GM12878 (cell line): ENCODE measurements at regions not wholly inside any gene's neighbourhood (a gene's known extent, or its start where the extent isn't known, plus 50 kb on each side); places are given as distances from the start of the nearest gene placed in this dataset.

Experiments
- ATAC-seq: fragments of 200-7000 bp; cut with Tn5 transposase; 3 replicates; pipeline ENCODE4 v1.9.1; 2020; ENCODE audit warnings: mild to moderate bottlenecking, moderate library complexity
- BruUV-seq: library from RNA; stranded (reverse); fragments of 400-500 nt; replicated peaks from 2 replicates; lab custom pipeline; 2021; lab: Mats Ljungman, UMichigan
- CTCF ChIA-PET: fragments of 300-600 bp; sonication (Branson Sonifier 250); formaldehyde crosslinking; extraction: SDS; loops from one replicate; lab custom pipeline; 2021; ENCODE audit warnings: inconsistent platforms; lab: Yijun Ruan, JAX
- POLR2A ChIA-PET: fragments of 350-600 bp; formaldehyde crosslinking; extraction: SDS; loops from one replicate; lab custom pipeline; 2021; ENCODE audit warnings: inconsistent platforms; lab: Charles Lee
- RAD21 ChIA-PET: fragments of 300-600 bp; sonication (Branson Sonifier 250); formaldehyde crosslinking; loops from one replicate; lab custom pipeline; 2023; ENCODE audit warnings: antibody characterized with exemption; ENCODE audit not compliant: unreplicated experiment; lab: Charles Lee
- SMC1A ChIA-PET: fragments of 300-600 bp; sonication (Branson Sonifier 250); formaldehyde crosslinking; loops from one replicate; lab custom pipeline; 2023; ENCODE audit not compliant: unreplicated experiment, uncharacterized antibody; lab: Charles Lee
- DNase-seq: peaks from one replicate; pipeline ENCODE4 v3.0.0-alpha.2; 2011; ENCODE audit warnings: low read depth, low spot score
- FAIRE-seq: peaks from 3 replicates; lab custom pipeline; 2011; peaks lifted over from hg19 to GRCh38; lab: Jason Lieb, UNC
- H2AFZ ChIP-seq: 2 replicates; pipeline ENCODE4 v1.6.0; 2011; ENCODE audit warnings: low read depth, low read length, control low read depth; ENCODE audit not compliant: control insufficient read depth
- H3K27ac ChIP-seq: 2 replicates; pipeline ENCODE4 v1.5.1; 2011; ENCODE audit warnings: control low read depth; ENCODE audit not compliant: control insufficient read depth, insufficient read depth
- H3K27me3 ChIP-seq, 2 experiments: replicated peaks in 1 of 2; 2 replicates each; pipeline versions ENCODE4 v1.6.0 to v1.6.1; 2011; ENCODE audit warnings: low read length in 1 of 2; ENCODE audit not compliant: control insufficient read depth in 2 of 2, insufficient read depth in 2 of 2
- H3K36me3 ChIP-seq, 2 experiments: 2 replicates each; pipeline ENCODE4 v1.5.1; 2011; ENCODE audit warnings: low read length in 1 of 2; ENCODE audit not compliant: control insufficient read depth in 2 of 2, insufficient read depth in 2 of 2
- H3K4me1 ChIP-seq: 2 replicates; pipeline ENCODE4 v1.6.1; 2011; ENCODE audit warnings: mild to moderate bottlenecking, low read length, moderate library complexity, mixed read lengths; ENCODE audit not compliant: control insufficient read depth, insufficient read depth
- H3K4me2 ChIP-seq: 2 replicates; pipeline ENCODE4 v1.6.0; 2011; ENCODE audit warnings: control low read depth; ENCODE audit not compliant: control insufficient read depth, insufficient read depth
- H3K4me3 ChIP-seq: fragments of 200-600 bp; sonication (generic); 2 replicates; pipeline ENCODE4 v1.5.1; 2016
- H3K79me2 ChIP-seq: 2 replicates; pipeline ENCODE4 v1.6.0; 2011; ENCODE audit warnings: low read length; ENCODE audit not compliant: control insufficient read depth, insufficient read depth
- H3K9ac ChIP-seq: 2 replicates; pipeline ENCODE4 v1.8.0; 2011; ENCODE audit warnings: low read length, control low read depth, mixed read lengths; ENCODE audit not compliant: control insufficient read depth, insufficient read depth
- H3K9me3 ChIP-seq: replicated peaks from 3 replicates; pipeline ENCODE4 v1.5.1; 2011; ENCODE audit warnings: mild to moderate bottlenecking, low read length; ENCODE audit not compliant: control insufficient read depth, insufficient read depth
- H4K20me1 ChIP-seq: 2 replicates; pipeline ENCODE4 v1.6.0; 2011; ENCODE audit not compliant: control insufficient read depth, insufficient read depth
- BCLAF1 ChIP-seq: fragments of 450-650 bp; IDR thresholded peaks from 2 replicates; pipeline ENCODE4 v1.6.1; 2017; ENCODE audit warnings: antibody characterized with exemption, mild to moderate bottlenecking, moderate library complexity
- CBX3 ChIP-seq: fragments of 200-600 bp; sonication (generic); IDR thresholded peaks from 2 replicates; pipeline ENCODE4 v1.6.1; 2016; ENCODE audit warnings: low read depth, borderline replicate concordance
- CHD1 ChIP-seq: IDR thresholded peaks from 2 replicates; pipeline ENCODE4 v1.6.1; 2012; ENCODE audit warnings: low read depth, low read length, improper control_type of control experiment
- CTCF ChIP-seq, 3 experiments: IDR thresholded peaks in 2 of 3; conservative IDR thresholded peaks in 1 of 3; 2 replicates each; pipeline ENCODE4 v1.5.1; 2011; ENCODE audit warnings: low read depth in 3 of 3, low read length in 3 of 3, mild to moderate bottlenecking in 3 of 3, control low read depth in 2 of 3, moderate library complexity in 2 of 3, inconsistent platforms in 1 of 3, mixed read lengths in 1 of 3; ENCODE audit not compliant: control insufficient read depth in 2 of 3, insufficient read depth in 1 of 3; ENCODE audit errors: extremely low read depth in 1 of 3
- LARP7 ChIP-seq: fragments of 450-650 bp; IDR thresholded peaks from 2 replicates; pipeline ENCODE4 v1.6.1; 2017; ENCODE audit warnings: mild to moderate bottlenecking
- MLLT1 ChIP-seq: fragments of 450-650 bp; IDR thresholded peaks from 2 replicates; pipeline ENCODE4 v1.6.1; 2016; ENCODE audit warnings: mild to moderate bottlenecking
- MTA2 ChIP-seq: fragments of 450-650 bp; IDR thresholded peaks from 2 replicates; pipeline ENCODE4 v1.6.1; 2016; ENCODE audit warnings: low read depth, mild to moderate bottlenecking, moderate library complexity
- MTA3 ChIP-seq: IDR thresholded peaks from 2 replicates; pipeline ENCODE4 v1.6.1; 2012; ENCODE audit warnings: low read length, inconsistent platforms, borderline replicate concordance
- NFIC ChIP-seq: IDR thresholded peaks from 2 replicates; pipeline ENCODE4 v1.6.1; 2012; ENCODE audit warnings: low read depth, mild to moderate bottlenecking, inconsistent platforms, low read length, moderate library complexity
- POLR2AphosphoS5 ChIP-seq: IDR thresholded peaks from 2 replicates; pipeline ENCODE4 v1.6.1; 2011; ENCODE audit warnings: mild to moderate bottlenecking, low read length, inconsistent platforms
- SUZ12 ChIP-seq: fragments of 200-600 bp; sonication (generic); IDR thresholded peaks from one replicate; pipeline ENCODE4 v1.6.1; 2018; ENCODE audit warnings: antibody characterized with exemption, mild to moderate bottlenecking; ENCODE audit not compliant: unreplicated experiment
- TAF1 ChIP-seq: IDR thresholded peaks from 2 replicates; pipeline ENCODE4 v1.6.1; 2011; ENCODE audit warnings: mild to moderate bottlenecking, low read depth, low read length, borderline replicate concordance
- TCF3 ChIP-seq: IDR thresholded peaks from 2 replicates; pipeline ENCODE4 v1.6.1; 2012; ENCODE audit warnings: low read depth, mild to moderate bottlenecking, low read length, borderline replicate concordance; ENCODE audit not compliant: insufficient read depth
- YBX1 ChIP-seq: fragments of 450-650 bp; IDR thresholded peaks from 2 replicates; pipeline ENCODE4 v1.6.1; 2016; ENCODE audit warnings: antibody characterized with exemption
- YY1 ChIP-seq: IDR thresholded peaks from 2 replicates; pipeline ENCODE4 v1.6.1; 2011; ENCODE audit warnings: low read depth, mild to moderate bottlenecking, low read length
- WGBS: methylation state at CpG from one replicate; pipeline ENCODE4 v1.1.6; 2016; ENCODE audit warnings: low lambda C conversion rate; ENCODE audit not compliant: insufficient replicate concordance, insufficient coverage; ENCODE audit errors: missing lambda C conversion rate; 5-methylcytosine and 5-hydroxymethylcytosine counted together
- in situ Hi-C: fragments of 300-500 bp; cut with MboI; formaldehyde crosslinking; loops from 9 replicates; pipeline ENCODE4 v1.14.3; 2018; ENCODE audit warnings: mixed read lengths
- intact Hi-C: fragments of 100-400 bp; cut with micrococcal nuclease; formaldehyde crosslinking; loops from one replicate; pipeline ENCODE4 v1.14.2; 2022; ENCODE audit not compliant: unreplicated experiment

GRCh38 chr2:216583147-216583546, 50.1 kb upstream of the IGFBP2 start:
- ChIA-PET POLR2A (no interaction called here), SMC1A (interaction anchor here (0.8 kb wide), 1 partner anchor 82 kb away, joined by 3 read pairs; no protein-coding TSS in a partner anchor), RAD21 (no interaction called here), CTCF (interaction anchor here (1.0 to 1.6 kb wide), 2 partner anchors 12 to 63 kb away, joined by 3 to 4 read pairs; no protein-coding TSS in a partner anchor)
- FAIRE-seq (no peak), ATAC-seq (no peak), DNase-seq (no peak)
- H3K79me2 ChIP-seq = no peaks in the 10 kb centered on the region
- intact Hi-C loops (no loop called here), in situ Hi-C loops (no loop called here)
- no peaks in the 10 kb centered on the region for H4K20me1 ChIP-seq
- 38% methylated on average over 8 of the region's 8 CpGs for WGBS
- BruUV-seq = no TSS peak
- peaks cover 5 to 8% of the 10 kb centered on the region in 2 experiments; a peak in 3 of 4 replicates for H3K27me3 ChIP-seq
- no peak overlapping the region for H2AFZ ChIP-seq
- no peaks in the 10 kb centered on the region for H3K9me3 ChIP-seq
- no peaks in the 10 kb centered on the region for H3K36me3 ChIP-seq
- no peak overlapping the region for H3K4me3 ChIP-seq
- H3K9ac ChIP-seq = no peak overlapping the region
- no peak overlapping the region for H3K4me2 ChIP-seq
- H3K4me1 ChIP-seq = no peaks in the 10 kb centered on the region
- no peak overlapping the region for H3K27ac ChIP-seq
- TF ChIP-seq MTA2 (no peak), MTA3 (no peak), NFIC (no peak), BCLAF1 (no peak), SUZ12 (no peak), POLR2AphosphoS5 (no peak), MLLT1 (no peak), YY1 (no peak), CTCF (IDR thresholded peaks at IDR 0.05 in 2 of 3, conservative IDR thresholded peaks at IDR 0.05 in 1 of 3; ENCODE audit: control insufficient read depth in 2 of 3, extremely low read depth in 1 of 3, insufficient read depth in 1 of 3, low read depth in 3 of 3, low read length in 3 of 3) (no peak), TAF1 (no peak), CHD1 (no peak), CBX3 (no peak), TCF3 (no peak), YBX1 (no peak), LARP7 (no peak)
- TF ChIP-seq, all 136 proteins: peak for 0
